GM12874 (cell line): ENCODE measurements at regions not wholly inside any gene's neighbourhood (a gene's known extent, or its start where the extent isn't known, plus 50 kb on each side); places are given as distances from the start of the nearest gene placed in this dataset.

ENCODE experiments used
- TF ChIP-seq, protein P1 (sequence below): IDR thresholded peaks from 2 replicates; pipeline ENCODE4 v1.5.1; 2011; ENCODE audit warnings: low read depth, mild to moderate bottlenecking, control low read depth, low read length, moderate library complexity; ENCODE audit not compliant: insufficient read depth

DNA sequence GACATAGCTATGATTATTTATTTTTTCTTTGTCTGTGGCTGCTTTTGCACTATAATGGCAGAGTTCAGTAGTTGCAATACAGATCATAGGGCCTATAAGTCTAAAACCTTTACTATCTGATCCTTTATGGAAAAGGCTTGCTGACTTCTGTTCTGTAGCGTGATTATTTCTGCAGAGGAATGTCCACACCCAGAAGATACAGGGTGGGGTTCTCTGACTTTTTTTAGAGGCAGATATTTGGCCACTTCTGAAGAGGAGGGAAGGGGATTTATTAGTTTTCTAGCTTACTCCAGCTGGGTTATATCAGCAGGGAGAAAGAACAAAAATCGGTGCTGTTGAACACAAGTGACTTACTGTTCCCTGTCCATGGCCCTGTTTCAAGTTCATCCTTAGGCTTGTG is 97.6 kb downstream of the RPE65 start:
- TF ChIP-seq, protein P1, sequence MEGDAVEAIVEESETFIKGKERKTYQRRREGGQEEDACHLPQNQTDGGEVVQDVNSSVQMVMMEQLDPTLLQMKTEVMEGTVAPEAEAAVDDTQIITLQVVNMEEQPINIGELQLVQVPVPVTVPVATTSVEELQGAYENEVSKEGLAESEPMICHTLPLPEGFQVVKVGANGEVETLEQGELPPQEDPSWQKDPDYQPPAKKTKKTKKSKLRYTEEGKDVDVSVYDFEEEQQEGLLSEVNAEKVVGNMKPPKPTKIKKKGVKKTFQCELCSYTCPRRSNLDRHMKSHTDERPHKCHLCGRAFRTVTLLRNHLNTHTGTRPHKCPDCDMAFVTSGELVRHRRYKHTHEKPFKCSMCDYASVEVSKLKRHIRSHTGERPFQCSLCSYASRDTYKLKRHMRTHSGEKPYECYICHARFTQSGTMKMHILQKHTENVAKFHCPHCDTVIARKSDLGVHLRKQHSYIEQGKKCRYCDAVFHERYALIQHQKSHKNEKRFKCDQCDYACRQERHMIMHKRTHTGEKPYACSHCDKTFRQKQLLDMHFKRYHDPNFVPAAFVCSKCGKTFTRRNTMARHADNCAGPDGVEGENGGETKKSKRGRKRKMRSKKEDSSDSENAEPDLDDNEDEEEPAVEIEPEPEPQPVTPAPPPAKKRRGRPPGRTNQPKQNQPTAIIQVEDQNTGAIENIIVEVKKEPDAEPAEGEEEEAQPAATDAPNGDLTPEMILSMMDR: no peak

DNA sequence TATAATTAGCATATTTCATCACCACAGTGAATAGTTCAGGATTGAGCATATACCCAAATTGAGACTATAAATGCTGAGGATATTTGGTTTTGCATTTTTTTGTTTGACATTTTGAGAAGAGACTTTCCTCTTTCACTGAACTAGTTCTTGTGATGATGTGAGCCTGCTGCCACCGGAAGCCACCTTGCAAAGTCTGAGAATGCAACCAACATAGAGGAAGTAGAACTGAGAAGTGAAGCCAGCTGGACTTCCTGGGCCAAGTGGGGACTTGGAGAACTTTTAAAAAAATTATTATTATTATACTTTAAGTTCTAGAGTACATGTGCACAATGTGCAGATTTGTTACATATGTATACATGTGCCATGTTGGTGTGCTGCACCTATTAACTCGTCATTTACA is 102.3 kb downstream of the RPE65 start:
- TF ChIP-seq, protein P1: no peak

GRCh38 chr1:68346188-68346808 is 103.5 kb downstream of the RPE65 start:
- TF ChIP-seq, protein P1: no peak

GRCh38 chr1:68344208-68344607 is 105.5 kb downstream of the RPE65 start:
- TF ChIP-seq, protein P1: no peak

DNA sequence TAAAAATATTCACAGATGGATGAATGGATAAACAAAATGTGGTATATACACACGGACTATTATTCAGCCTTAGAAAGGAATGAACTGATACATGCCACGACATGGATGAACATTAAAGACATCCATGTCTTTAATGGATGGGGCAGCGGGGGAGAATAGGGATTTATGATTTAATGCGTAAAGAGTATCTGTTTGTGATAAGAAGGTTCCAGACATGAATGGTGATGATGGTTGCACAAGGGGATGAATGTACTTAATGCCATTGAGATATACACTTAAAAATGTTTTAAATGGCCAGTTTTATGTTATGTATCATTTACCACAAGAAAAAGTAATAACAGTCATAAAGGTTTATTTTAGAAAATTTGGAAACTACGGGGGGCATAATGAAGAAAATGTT is 108.6 kb upstream of the WLS start:
- TF ChIP-seq, protein P1: no peak

DNA sequence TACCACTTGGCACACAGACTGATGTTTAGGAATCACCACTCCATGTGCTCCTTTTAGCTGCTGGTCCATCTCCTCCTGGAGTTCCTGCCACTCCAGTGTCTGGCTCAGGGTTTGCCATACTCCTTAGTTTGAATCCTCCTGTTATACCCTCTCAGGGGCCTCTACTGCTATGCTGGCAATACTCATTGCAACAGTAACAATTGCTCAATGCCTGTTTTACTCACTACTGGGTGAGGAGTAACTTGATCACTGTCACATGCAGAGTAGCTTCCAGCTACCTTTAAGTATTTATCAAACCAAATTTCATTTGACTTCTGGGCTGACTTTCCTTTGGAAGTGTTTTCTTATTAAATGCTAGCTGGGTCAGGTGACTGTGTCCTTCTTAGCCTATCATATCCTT is 107.2 kb upstream of the WLS start:
- TF ChIP-seq, protein P1: no peak

- TF ChIP-seq, protein P1: no peak
These were observed 105.8 kb upstream of the WLS start for GRCh38 chr1:68338081-68338480.
